ENCODE measurements at regions not wholly inside any gene's neighbourhood (a gene's known extent, or its start where the extent isn't known, plus 50 kb on each side); places are given as distances from the start of the nearest gene placed in this dataset.

DNA sequence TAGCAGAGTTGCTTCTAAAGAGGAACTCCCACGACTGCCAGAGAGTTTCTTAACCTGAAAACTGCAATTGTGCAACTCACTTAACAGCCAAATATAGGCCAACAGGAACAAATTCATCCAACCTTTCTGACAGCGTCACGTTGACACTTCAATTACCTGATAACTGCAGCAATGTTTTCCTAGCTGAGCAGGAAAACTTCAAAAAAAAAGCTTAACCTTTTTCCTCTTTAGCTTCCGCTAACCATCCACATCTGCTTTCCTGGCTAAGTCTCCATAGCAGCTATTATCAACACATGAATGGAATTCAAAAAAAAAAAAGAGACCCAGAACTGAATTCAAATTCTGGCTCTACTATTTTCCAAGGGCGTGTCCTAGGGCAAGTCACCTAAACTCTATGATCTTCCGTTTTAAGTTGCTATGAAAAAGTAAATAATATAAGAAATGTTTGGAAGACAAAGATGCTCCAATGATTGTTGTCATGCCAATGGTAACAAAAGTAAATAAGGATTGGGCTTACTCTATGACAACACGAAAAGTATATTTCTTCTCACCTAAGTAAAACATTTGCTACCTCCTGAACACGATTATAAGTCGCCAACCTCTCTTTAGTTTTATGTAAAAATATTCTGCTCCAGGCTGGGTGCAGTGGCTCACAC is 524.6 kb upstream of the JARID2 start (continued):
- TF ChIP-seq, protein P1, sequence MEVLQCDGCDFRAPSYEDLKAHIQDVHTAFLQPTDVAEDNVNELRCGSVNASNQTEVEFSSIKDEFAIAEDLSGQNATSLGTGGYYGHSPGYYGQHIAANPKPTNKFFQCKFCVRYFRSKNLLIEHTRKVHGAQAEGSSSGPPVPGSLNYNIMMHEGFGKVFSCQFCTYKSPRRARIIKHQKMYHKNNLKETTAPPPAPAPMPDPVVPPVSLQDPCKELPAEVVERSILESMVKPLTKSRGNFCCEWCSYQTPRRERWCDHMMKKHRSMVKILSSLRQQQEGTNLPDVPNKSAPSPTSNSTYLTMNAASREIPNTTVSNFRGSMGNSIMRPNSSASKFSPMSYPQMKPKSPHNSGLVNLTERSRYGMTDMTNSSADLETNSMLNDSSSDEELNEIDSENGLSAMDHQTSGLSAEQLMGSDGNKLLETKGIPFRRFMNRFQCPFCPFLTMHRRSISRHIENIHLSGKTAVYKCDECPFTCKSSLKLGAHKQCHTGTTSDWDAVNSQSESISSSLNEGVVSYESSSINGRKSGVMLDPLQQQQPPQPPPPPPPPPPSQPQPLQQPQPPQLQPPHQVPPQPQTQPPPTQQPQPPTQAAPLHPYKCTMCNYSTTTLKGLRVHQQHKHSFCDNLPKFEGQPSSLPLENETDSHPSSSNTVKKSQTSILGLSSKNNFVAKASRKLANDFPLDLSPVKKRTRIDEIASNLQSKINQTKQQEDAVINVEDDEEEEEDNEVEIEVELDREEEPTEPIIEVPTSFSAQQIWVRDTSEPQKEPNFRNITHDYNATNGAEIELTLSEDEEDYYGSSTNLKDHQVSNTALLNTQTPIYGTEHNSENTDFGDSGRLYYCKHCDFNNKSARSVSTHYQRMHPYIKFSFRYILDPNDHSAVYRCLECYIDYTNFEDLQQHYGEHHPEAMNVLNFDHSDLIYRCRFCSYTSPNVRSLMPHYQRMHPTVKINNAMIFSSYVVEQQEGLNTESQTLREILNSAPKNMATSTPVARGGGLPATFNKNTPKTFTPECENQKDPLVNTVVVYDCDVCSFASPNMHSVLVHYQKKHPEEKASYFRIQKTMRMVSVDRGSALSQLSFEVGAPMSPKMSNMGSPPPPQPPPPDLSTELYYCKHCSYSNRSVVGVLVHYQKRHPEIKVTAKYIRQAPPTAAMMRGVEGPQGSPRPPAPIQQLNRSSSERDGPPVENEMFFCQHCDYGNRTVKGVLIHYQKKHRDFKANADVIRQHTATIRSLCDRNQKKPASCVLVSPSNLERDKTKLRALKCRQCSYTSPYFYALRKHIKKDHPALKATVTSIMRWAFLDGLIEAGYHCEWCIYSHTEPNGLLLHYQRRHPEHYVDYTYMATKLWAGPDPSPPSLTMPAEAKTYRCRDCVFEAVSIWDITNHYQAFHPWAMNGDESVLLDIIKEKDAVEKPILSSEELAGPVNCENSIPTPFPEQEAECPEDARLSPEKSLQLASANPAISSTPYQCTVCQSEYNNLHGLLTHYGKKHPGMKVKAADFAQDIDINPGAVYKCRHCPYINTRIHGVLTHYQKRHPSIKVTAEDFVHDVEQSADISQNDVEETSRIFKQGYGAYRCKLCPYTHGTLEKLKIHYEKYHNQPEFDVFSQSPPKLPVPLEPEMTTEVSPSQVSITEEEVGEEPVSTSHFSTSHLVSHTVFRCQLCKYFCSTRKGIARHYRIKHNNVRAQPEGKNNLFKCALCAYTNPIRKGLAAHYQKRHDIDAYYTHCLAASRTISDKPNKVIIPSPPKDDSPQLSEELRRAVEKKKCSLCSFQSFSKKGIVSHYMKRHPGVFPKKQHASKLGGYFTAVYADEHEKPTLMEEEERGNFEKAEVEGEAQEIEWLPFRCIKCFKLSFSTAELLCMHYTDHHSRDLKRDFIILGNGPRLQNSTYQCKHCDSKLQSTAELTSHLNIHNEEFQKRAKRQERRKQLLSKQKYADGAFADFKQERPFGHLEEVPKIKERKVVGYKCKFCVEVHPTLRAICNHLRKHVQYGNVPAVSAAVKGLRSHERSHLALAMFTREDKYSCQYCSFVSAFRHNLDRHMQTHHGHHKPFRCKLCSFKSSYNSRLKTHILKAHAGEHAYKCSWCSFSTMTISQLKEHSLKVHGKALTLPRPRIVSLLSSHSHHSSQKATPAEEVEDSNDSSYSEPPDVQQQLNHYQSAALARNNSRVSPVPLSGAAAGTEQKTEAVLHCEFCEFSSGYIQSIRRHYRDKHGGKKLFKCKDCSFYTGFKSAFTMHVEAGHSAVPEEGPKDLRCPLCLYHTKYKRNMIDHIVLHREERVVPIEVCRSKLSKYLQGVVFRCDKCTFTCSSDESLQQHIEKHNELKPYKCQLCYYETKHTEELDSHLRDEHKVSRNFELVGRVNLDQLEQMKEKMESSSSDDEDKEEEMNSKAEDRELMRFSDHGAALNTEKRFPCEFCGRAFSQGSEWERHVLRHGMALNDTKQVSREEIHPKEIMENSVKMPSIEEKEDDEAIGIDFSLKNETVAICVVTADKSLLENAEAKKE (CRISPR knock-in tag; IDR thresholded peaks at IDR 0.05), result no peak
- no peak for TF ChIP-seq ZNF331 (CRISPR knock-in tag; IDR thresholded peaks at IDR 0.05; ENCODE audit: low read depth)

DNA sequence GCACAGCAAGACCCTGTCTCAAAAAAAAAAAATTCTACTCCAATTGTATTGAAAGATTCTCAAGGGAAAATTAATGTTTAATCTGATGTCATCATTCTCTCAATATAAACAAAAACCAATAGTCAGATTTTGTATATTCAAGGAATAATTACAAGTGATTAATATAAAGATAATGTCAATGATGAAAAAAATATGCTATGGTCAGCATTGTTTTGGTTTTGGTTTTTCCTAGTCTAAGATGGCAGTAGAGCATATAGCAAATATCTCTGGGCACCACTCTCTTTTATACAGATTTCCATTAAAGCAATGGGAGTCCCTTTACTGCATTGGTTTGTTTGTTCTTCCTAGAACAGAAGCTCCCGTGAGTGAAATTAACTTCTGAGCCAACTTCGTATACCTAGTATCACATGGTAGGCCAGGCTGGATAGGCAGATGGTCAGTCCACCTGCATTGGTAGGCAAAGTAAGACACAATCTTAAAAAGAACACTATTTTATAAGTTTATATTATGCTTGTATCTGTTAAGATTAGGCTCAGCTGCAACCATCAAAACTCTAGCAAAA is 523.8 kb upstream of the JARID2 start:
- Histone ChIP-seq H3F3A (replicated peaks; ENCODE audit: low read depth) (no peaks in the 10 kb centered on the region), H4K20me1 (replicated peaks; ENCODE audit: insufficient read depth) (no peaks in the 10 kb centered on the region), H3K27me3 (ENCODE audit: insufficient read depth) (no peaks in the 10 kb centered on the region), H3K79me2 (replicated peaks; ENCODE audit: insufficient read depth) (no peaks in the 10 kb centered on the region), H3K9me2 (ENCODE audit: insufficient read depth) (peaks cover 4% of the 10 kb centered on the region; the same call in 1 of the 2 replicates), H3K36me3 (ENCODE audit: insufficient read depth) (no peaks in the 10 kb centered on the region), H3K4me3 (no peak overlapping the region), H3K27ac (ENCODE audit: low read depth) (peak overlapping the region; percentile 5; the same call in 1 of the 2 replicates), H2AFZ (no peak overlapping the region), H3K4me2 (no peak overlapping the region), H3K4me1 (ENCODE audit: insufficient read depth) (no peaks in the 10 kb centered on the region; the same call in 1 of the 2 replicates)
- H3K4me1 Mint-ChIP-seq, result peaks cover 11% of the 10 kb centered on the region
- peaks cover 2% of the 10 kb centered on the region for H3K27me3 Mint-ChIP-seq (ENCODE audit: insufficient read depth, low read depth, poor library complexity)
- DNase-seq (ENCODE audit: low spot score) (no peak), ATAC-seq (no peak)
- no peak overlapping the region for H3K27ac Mint-ChIP-seq
- H3K9me3 Mint-ChIP-seq, result no peaks in the 10 kb centered on the region
- no peaks in the 10 kb centered on the region for H3K36me3 Mint-ChIP-seq (ENCODE audit: low read depth)
- no peak overlapping the region for H3K4me3 Mint-ChIP-seq
- TF ChIP-seq, protein P1 (CRISPR knock-in tag; IDR thresholded peaks at IDR 0.05), result no peak
- TF ChIP-seq ZNF331 (CRISPR knock-in tag; IDR thresholded peaks at IDR 0.05; ENCODE audit: low read depth) (no peak), ZNF114 (CRISPR knock-in tag; IDR thresholded peaks at IDR 0.05) (no peak), NANOG (IDR thresholded peaks at IDR 0.05; ENCODE audit: borderline replicate concordance) (no peak), EZH2 (IDR thresholded peaks at IDR 0.05; ENCODE audit: low read depth, unreplicated experiment) (no peak)
- TF ChIP-seq, protein P2, sequence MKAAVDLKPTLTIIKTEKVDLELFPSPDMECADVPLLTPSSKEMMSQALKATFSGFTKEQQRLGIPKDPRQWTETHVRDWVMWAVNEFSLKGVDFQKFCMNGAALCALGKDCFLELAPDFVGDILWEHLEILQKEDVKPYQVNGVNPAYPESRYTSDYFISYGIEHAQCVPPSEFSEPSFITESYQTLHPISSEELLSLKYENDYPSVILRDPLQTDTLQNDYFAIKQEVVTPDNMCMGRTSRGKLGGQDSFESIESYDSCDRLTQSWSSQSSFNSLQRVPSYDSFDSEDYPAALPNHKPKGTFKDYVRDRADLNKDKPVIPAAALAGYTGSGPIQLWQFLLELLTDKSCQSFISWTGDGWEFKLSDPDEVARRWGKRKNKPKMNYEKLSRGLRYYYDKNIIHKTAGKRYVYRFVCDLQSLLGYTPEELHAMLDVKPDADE (IDR thresholded peaks at IDR 0.05), result no peak
